ENCODE measurements at regions not wholly inside any gene's neighbourhood (a gene's known extent, or its start where the extent isn't known, plus 50 kb on each side); places are given as distances from the start of the nearest gene placed in this dataset.

DNA sequence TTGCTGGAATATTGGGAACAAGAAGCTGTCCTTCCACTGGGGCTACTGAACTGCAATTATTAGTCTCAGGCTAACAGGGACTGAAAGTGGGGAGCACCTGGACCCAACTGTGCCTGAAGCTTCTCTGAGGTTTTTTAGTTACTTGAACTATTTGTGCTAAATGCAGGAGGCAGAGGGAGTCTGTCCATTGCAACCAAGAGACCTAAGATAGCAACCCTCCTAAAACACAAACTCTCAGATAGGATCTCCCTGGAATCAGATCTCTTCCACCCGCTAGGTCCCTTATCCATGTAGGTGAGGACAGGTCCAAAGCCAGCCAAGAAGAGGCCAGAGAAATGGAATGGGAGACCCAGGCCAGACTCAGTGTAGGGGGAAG is 58.1 kb downstream of the NCOR2 start:
- TF ChIP-seq CTCF (IDR thresholded peaks at IDR 0.05 in 2 of 3, conservative IDR thresholded peaks at IDR 0.05 in 1 of 3; ENCODE audit: borderline replicate concordance in 1 of 3, insufficient read depth in 1 of 3, low read depth in 2 of 3, low read length in 2 of 3) (no peak), EZH2 (IDR thresholded peaks at IDR 0.05) (no peak), RAD21 (IDR thresholded peaks at IDR 0.05; ENCODE audit: low read depth) (no peak), ZNF274 (IDR thresholded peaks at IDR 0.05; ENCODE audit: low read depth, low read length) (no peak), REST (IDR thresholded peaks at IDR 0.05; ENCODE audit: low read depth) (no peak), CBX3 (IDR thresholded peaks at IDR 0.05; ENCODE audit: low read depth) (no peak), ZFX (IDR thresholded peaks at IDR 0.05) (no peak), FOSL1 (IDR thresholded peaks at IDR 0.05; ENCODE audit: low read depth) (no peak), POLR2A (IDR thresholded peaks at IDR 0.05; ENCODE audit: borderline replicate concordance, extremely low read depth, insufficient read depth, insufficient read length) (no peak), TCF7L2 (IDR thresholded peaks at IDR 0.05; ENCODE audit: borderline replicate concordance, extremely low read depth, insufficient read depth, insufficient read length) (no peak), SIN3A (IDR thresholded peaks at IDR 0.05; ENCODE audit: low read depth) (no peak), ZBTB33 (IDR thresholded peaks at IDR 0.05; ENCODE audit: extremely low read depth, insufficient replicate concordance, low read length) (no peak)
- TF ChIP-seq, protein P1, sequence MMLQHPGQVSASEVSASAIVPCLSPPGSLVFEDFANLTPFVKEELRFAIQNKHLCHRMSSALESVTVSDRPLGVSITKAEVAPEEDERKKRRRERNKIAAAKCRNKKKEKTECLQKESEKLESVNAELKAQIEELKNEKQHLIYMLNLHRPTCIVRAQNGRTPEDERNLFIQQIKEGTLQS (IDR thresholded peaks at IDR 0.05), result no peak
- TF ChIP-seq, protein P2, sequence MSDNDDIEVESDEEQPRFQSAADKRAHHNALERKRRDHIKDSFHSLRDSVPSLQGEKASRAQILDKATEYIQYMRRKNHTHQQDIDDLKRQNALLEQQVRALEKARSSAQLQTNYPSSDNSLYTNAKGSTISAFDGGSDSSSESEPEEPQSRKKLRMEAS (IDR thresholded peaks at IDR 0.05), result no peak
